GM12891 (cell line): ENCODE measurements at regions not wholly inside any gene's neighbourhood (a gene's known extent, or its start where the extent isn't known, plus 50 kb on each side); places are given as distances from the start of the nearest gene placed in this dataset.

ENCODE experiments used
- POLR2A ChIP-seq: IDR thresholded peaks from 2 replicates; pipeline ENCODE4 v1.6.1; 2011; ENCODE audit warnings: low read depth, low read length, control low read depth
- POLR2AphosphoS5 ChIP-seq: IDR thresholded peaks from 2 replicates; pipeline ENCODE4 v1.6.1; 2011; ENCODE audit warnings: low read depth, low read length, control low read depth
- SPI1 ChIP-seq: IDR thresholded peaks from 2 replicates; pipeline ENCODE4 v1.6.1; 2011; ENCODE audit warnings: low read depth, low read length, control low read depth
- TAF1 ChIP-seq: IDR thresholded peaks from 2 replicates; pipeline ENCODE4 v1.6.1; 2011; ENCODE audit warnings: low read depth, low read length, control low read depth

- TF ChIP-seq TAF1, result no peak
- TF ChIP-seq POLR2AphosphoS5, result no peak
- TF ChIP-seq POLR2A, result no peak
- TF ChIP-seq SPI1, result no peak
Observed at GRCh38 chr6:114810468-114810867, 467.6 kb upstream of the HS3ST5 start.
